ENCODE measurements at regions not wholly inside any gene's neighbourhood (a gene's known extent, or its start where the extent isn't known, plus 50 kb on each side); places are given as distances from the start of the nearest gene placed in this dataset.

- Histone ChIP-seq H3K36me3 (no peaks in the 10 kb centered on the region), H3F3A (ENCODE audit: low read depth) (peaks cover 32% of the 10 kb centered on the region), H3K27ac (no peak overlapping the region), H3K79me2 (ENCODE audit: low read depth) (no peaks in the 10 kb centered on the region), H3K4me3 (no peak overlapping the region), H3K4me1 (peaks cover 47% of the 10 kb centered on the region), H4K20me1 (ENCODE audit: low read depth) (no peaks in the 10 kb centered on the region), H3K27me3 (no peaks in the 10 kb centered on the region), H3K9ac (no peak overlapping the region), H3K9me3 (ENCODE audit: low read depth) (no peaks in the 10 kb centered on the region), H2AFZ (replicated peaks) (no peak overlapping the region), H3K4me2 (no peak overlapping the region)
- TF ChIP-seq EZH2 (IDR thresholded peaks at IDR 0.05) (no peak), EZH2phosphoT487 (IDR thresholded peaks at IDR 0.05) (no peak), CTCF (IDR thresholded peaks at IDR 0.05) (no peak)
- Mint-ChIP-seq H3K27ac (peak overlapping the region; percentile 2), H3K4me3 (no peak overlapping the region), H3K27me3 (ENCODE audit: insufficient read depth, low read depth) (no peaks in the 10 kb centered on the region), H3K36me3 (no peaks in the 10 kb centered on the region), H3K9me3 (no peaks in the 10 kb centered on the region), H3K4me1 (peaks cover 51% of the 10 kb centered on the region)
- DNase-seq (ENCODE audit: low spot score), result no peak
Observed at GRCh38 chr2:5942204-5942603, 250.0 kb downstream of the SOX11 start.

- Mint-ChIP-seq H3K4me3 (peak overlapping the region; percentile 75), H3K27me3 (ENCODE audit: insufficient read depth, low read depth) (no peaks in the 10 kb centered on the region), H3K9me3 (peaks cover 3% of the 10 kb centered on the region), H3K4me1 (peaks cover 47% of the 10 kb centered on the region), H3K27ac (peak overlapping the region; percentile 99), H3K36me3 (no peaks in the 10 kb centered on the region)
- peak overlapping the region; percentile 41 for H3K4me3 ChIP-seq
- no peaks in the 10 kb centered on the region for H3K9me3 ChIP-seq (ENCODE audit: low read depth)
- no peaks in the 10 kb centered on the region for H3K79me2 ChIP-seq (ENCODE audit: low read depth)
- H4K20me1 ChIP-seq (ENCODE audit: low read depth), result no peaks in the 10 kb centered on the region
- H3K4me2 ChIP-seq, result peak overlapping the region; percentile 84
- no peaks in the 10 kb centered on the region for H3K36me3 ChIP-seq
- peak overlapping the region; percentile 99 for H3K27ac ChIP-seq
- DNase-seq (ENCODE audit: low spot score), result peak; percentile 86
- TF ChIP-seq EZH2 (IDR thresholded peaks at IDR 0.05) (no peak), EZH2phosphoT487 (IDR thresholded peaks at IDR 0.05) (no peak), CTCF (IDR thresholded peaks at IDR 0.05) (no peak)
- H2AFZ ChIP-seq (replicated peaks), result no peak overlapping the region
- peaks cover 42% of the 10 kb centered on the region for H3F3A ChIP-seq (ENCODE audit: low read depth)
- H3K27me3 ChIP-seq, result no peaks in the 10 kb centered on the region
- no peak overlapping the region for H3K9ac ChIP-seq
- H3K4me1 ChIP-seq, result peaks cover 41% of the 10 kb centered on the region
Observed at GRCh38 chr2:5945742-5946141, 253.6 kb downstream of the SOX11 start.

GRCh38 chr2:5946225-5947115 is 254.3 kb downstream of the SOX11 start:
- Histone ChIP-seq H3K4me2 (peak overlapping the region; percentile 84), H3F3A (ENCODE audit: low read depth) (peaks cover 42% of the 10 kb centered on the region), H4K20me1 (ENCODE audit: low read depth) (no peaks in the 10 kb centered on the region), H3K4me1 (peaks cover 41% of the 10 kb centered on the region), H3K27ac (peak overlapping the region; percentile 99), H2AFZ (replicated peaks) (no peak overlapping the region), H3K9ac (no peak overlapping the region), H3K36me3 (no peaks in the 10 kb centered on the region), H3K79me2 (ENCODE audit: low read depth) (no peaks in the 10 kb centered on the region), H3K4me3 (peak overlapping the region; percentile 41), H3K9me3 (ENCODE audit: low read depth) (no peaks in the 10 kb centered on the region), H3K27me3 (no peaks in the 10 kb centered on the region)
- TF ChIP-seq EZH2phosphoT487 (IDR thresholded peaks at IDR 0.05) (no peak), EZH2 (IDR thresholded peaks at IDR 0.05) (no peak), CTCF (IDR thresholded peaks at IDR 0.05) (no peak)
- peaks cover 47% of the 10 kb centered on the region for H3K4me1 Mint-ChIP-seq
- no peaks in the 10 kb centered on the region for H3K36me3 Mint-ChIP-seq
- peak overlapping the region; percentile 99 for H3K27ac Mint-ChIP-seq
- peak overlapping the region; percentile 75 for H3K4me3 Mint-ChIP-seq
- peaks cover 3% of the 10 kb centered on the region for H3K9me3 Mint-ChIP-seq
- peak; percentile 96 for DNase-seq (ENCODE audit: low spot score)
- H3K27me3 Mint-ChIP-seq (ENCODE audit: insufficient read depth, low read depth), result no peaks in the 10 kb centered on the region

Measured in neural progenitor cell (in vitro differentiated cells).